ENCODE measurements at regions not wholly inside any gene's neighbourhood (a gene's known extent, or its start where the extent isn't known, plus 50 kb on each side); places are given as distances from the start of the nearest gene placed in this dataset.

DNA sequence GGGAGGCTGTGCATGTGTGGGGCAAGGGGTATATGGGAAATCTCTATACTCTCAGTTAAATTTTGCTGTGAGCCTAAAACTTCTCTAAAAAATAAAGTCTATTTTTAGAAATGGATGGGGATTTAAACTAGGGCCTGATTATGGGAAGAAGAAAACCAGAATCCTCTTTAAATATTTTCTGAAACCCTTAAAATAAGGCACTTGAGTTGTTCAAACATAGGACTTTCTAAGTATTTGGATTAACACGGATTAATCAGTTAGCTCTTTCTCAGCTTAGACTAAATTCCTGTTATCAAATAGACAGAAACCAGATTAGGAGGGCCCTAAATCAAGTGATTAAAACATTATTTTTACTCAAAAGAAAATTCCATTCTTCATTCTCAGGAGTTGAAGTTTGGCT lies 438.4 kb downstream of the EFNA5 start:
- no peaks in the 10 kb centered on the region for H3K9me3 Mint-ChIP-seq (ENCODE audit: insufficient read depth)
- Histone ChIP-seq H3K36me3 (replicated peaks in 1 of 2; ENCODE audit: control extremely low read depth in 1 of 2, control insufficient read depth in 1 of 2, extremely low read depth in 1 of 2, insufficient read depth in 2 of 2, low read length in 1 of 2) (no peaks in the 10 kb centered on the region), H3K4me3 (ENCODE audit: control extremely low read depth in 1 of 5, extremely low read depth in 1 of 5, insufficient read depth in 1 of 5, low read depth in 2 of 5, low read length in 4 of 5) (no peak overlapping the region), H3K27me3 (replicated peaks in 1 of 4; ENCODE audit: control extremely low read depth in 1 of 4, control insufficient read depth in 3 of 4, insufficient read depth in 4 of 4, low read length in 3 of 4) (no peaks in the 10 kb centered on the region), H3K9me3 (ENCODE audit: control extremely low read depth in 1 of 3, control insufficient read depth in 2 of 3, insufficient read depth in 1 of 3, low read length in 2 of 3) (no peaks in the 10 kb centered on the region), H3K4me1 (ENCODE audit: control insufficient read depth in 2 of 2, insufficient read depth in 2 of 2, low read length in 2 of 2) (no peaks in the 10 kb centered on the region), H2AFZ (ENCODE audit: insufficient read depth, low read depth, low read length, poor library complexity, severe bottlenecking) (no peak overlapping the region), H3K4me2 (replicated peaks; ENCODE audit: low read depth, low read length, poor library complexity, severe bottlenecking) (no peak overlapping the region), H3K27ac (ENCODE audit: low read length in 2 of 2) (no peak overlapping the region), H3K9ac (ENCODE audit: low read length) (no peak overlapping the region), H4K20me1 (ENCODE audit: control insufficient read depth, insufficient read depth, low read length, poor library complexity, severe bottlenecking) (no peaks in the 10 kb centered on the region), H3K79me2 (ENCODE audit: control insufficient read depth, insufficient read depth, low read length) (no peaks in the 10 kb centered on the region)
- no peak overlapping the region for H3K4me3 Mint-ChIP-seq
- intact Hi-C loops (cut with micrococcal nuclease) = no loop called here
- ChIA-PET CTCF (no interaction called here), POLR2A (no interaction called here)
- no peaks in the 10 kb centered on the region for H3K27me3 Mint-ChIP-seq
- ATAC-seq (ENCODE audit: low read depth) = no peak
- H3K27ac Mint-ChIP-seq = no peak overlapping the region
- H3K4me1 Mint-ChIP-seq = no peaks in the 10 kb centered on the region
- no peak for DNase-seq
- TF ChIP-seq, protein P1, sequence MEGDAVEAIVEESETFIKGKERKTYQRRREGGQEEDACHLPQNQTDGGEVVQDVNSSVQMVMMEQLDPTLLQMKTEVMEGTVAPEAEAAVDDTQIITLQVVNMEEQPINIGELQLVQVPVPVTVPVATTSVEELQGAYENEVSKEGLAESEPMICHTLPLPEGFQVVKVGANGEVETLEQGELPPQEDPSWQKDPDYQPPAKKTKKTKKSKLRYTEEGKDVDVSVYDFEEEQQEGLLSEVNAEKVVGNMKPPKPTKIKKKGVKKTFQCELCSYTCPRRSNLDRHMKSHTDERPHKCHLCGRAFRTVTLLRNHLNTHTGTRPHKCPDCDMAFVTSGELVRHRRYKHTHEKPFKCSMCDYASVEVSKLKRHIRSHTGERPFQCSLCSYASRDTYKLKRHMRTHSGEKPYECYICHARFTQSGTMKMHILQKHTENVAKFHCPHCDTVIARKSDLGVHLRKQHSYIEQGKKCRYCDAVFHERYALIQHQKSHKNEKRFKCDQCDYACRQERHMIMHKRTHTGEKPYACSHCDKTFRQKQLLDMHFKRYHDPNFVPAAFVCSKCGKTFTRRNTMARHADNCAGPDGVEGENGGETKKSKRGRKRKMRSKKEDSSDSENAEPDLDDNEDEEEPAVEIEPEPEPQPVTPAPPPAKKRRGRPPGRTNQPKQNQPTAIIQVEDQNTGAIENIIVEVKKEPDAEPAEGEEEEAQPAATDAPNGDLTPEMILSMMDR (IDR thresholded peaks at IDR 0.05) = no peak
- TF ChIP-seq EZH2 (IDR thresholded peaks at IDR 0.05; ENCODE audit: borderline replicate concordance, insufficient read depth, low read depth, low read length, poor library complexity, severe bottlenecking) = no peak
- WGBS (ENCODE audit: insufficient coverage) = no CpG with 5 or more reads among the region's 1 CpG

DNA sequence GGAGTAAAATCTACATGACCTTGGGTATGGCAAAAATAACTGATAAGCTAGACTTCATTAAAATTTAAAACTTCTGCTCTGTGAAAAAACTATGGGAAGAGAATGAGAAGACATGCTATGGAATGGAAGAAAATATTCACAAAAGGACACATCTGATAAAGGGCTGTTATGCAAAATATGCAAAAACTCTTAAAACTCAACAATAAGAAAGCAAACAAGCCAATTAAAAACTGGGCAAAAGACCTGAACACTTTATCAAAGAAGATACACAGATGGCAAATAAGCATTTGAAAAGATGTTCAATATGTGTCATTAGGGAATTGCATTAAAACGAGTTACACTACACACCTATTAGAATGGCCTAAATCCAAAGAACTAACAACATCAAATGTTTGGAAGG lies 439.5 kb downstream of the EFNA5 start:
- DNase-seq = no peak
- Histone ChIP-seq H3K9me3 (ENCODE audit: control extremely low read depth in 1 of 3, control insufficient read depth in 2 of 3, insufficient read depth in 1 of 3, low read length in 2 of 3) (no peaks in the 10 kb centered on the region), H3K4me3 (ENCODE audit: control extremely low read depth in 1 of 5, extremely low read depth in 1 of 5, insufficient read depth in 1 of 5, low read depth in 2 of 5, low read length in 4 of 5) (no peak overlapping the region), H3K36me3 (replicated peaks in 1 of 2; ENCODE audit: control extremely low read depth in 1 of 2, control insufficient read depth in 1 of 2, extremely low read depth in 1 of 2, insufficient read depth in 2 of 2, low read length in 1 of 2) (no peaks in the 10 kb centered on the region), H3K27me3 (replicated peaks in 1 of 4; ENCODE audit: control extremely low read depth in 1 of 4, control insufficient read depth in 3 of 4, insufficient read depth in 4 of 4, low read length in 3 of 4) (no peaks in the 10 kb centered on the region), H4K20me1 (ENCODE audit: control insufficient read depth, insufficient read depth, low read length, poor library complexity, severe bottlenecking) (no peaks in the 10 kb centered on the region), H2AFZ (ENCODE audit: insufficient read depth, low read depth, low read length, poor library complexity, severe bottlenecking) (no peak overlapping the region), H3K9ac (ENCODE audit: low read length) (no peak overlapping the region), H3K27ac (ENCODE audit: low read length in 2 of 2) (no peak overlapping the region), H3K4me2 (replicated peaks; ENCODE audit: low read depth, low read length, poor library complexity, severe bottlenecking) (no peak overlapping the region), H3K4me1 (ENCODE audit: control insufficient read depth in 2 of 2, insufficient read depth in 2 of 2, low read length in 2 of 2) (no peaks in the 10 kb centered on the region), H3K79me2 (ENCODE audit: control insufficient read depth, insufficient read depth, low read length) (no peaks in the 10 kb centered on the region)
- H3K4me1 Mint-ChIP-seq = no peaks in the 10 kb centered on the region
- no peak for ATAC-seq (ENCODE audit: low read depth)
- H3K9me3 Mint-ChIP-seq (ENCODE audit: insufficient read depth) = no peaks in the 10 kb centered on the region
- CTCF ChIA-PET = no interaction called here
- no peak overlapping the region for H3K27ac Mint-ChIP-seq
- TF ChIP-seq, protein P1 (IDR thresholded peaks at IDR 0.05) = no peak
- TF ChIP-seq EZH2 (IDR thresholded peaks at IDR 0.05; ENCODE audit: borderline replicate concordance, insufficient read depth, low read depth, low read length, poor library complexity, severe bottlenecking) = no peak
- H3K27me3 Mint-ChIP-seq = no peaks in the 10 kb centered on the region
- no peak overlapping the region for H3K4me3 Mint-ChIP-seq
- WGBS (ENCODE audit: insufficient coverage) = no CpG with 5 or more reads among the region's 1 CpG
- POLR2A ChIA-PET = no interaction called here
- intact Hi-C loops (cut with micrococcal nuclease) = no loop called here
